ENCODE measurements at regions not wholly inside any gene's neighbourhood (a gene's known extent, or its start where the extent isn't known, plus 50 kb on each side); places are given as distances from the start of the nearest gene placed in this dataset.

GRCh38 chr1:90579212-90579802 is 137.8 kb downstream of the BARHL2 start:
- Mint-ChIP-seq H3K27me3 (peaks cover 4% of the 10 kb centered on the region), H3K36me3 (ENCODE audit: low read depth) (no peaks in the 10 kb centered on the region), H3K27ac (no peak overlapping the region), H3K4me1 (no peaks in the 10 kb centered on the region), H3K4me3 (no peak overlapping the region), H3K9me3 (no peaks in the 10 kb centered on the region)
- no peak for DNase-seq
- ChIA-PET POLR2A (no interaction called here), CTCF (interaction anchor here (0.6 to 1.6 kb wide), 12 partner anchors 8 to 772 kb away, joined by 3 to 9 read pairs (median 3); no protein-coding TSS in a partner anchor)

- POLR2A ChIA-PET = no interaction called here
- DNase-seq = no peak
- Mint-ChIP-seq H3K27ac (no peak overlapping the region), H3K9me3 (no peaks in the 10 kb centered on the region), H3K36me3 (ENCODE audit: low read depth) (no peaks in the 10 kb centered on the region), H3K4me3 (no peak overlapping the region), H3K4me1 (no peaks in the 10 kb centered on the region), H3K27me3 (peaks cover 3% of the 10 kb centered on the region)
- CTCF ChIA-PET = no interaction called here
These were observed 142.3 kb downstream of the BARHL2 start for GRCh38 chr1:90574692-90575370.

- CTCF ChIA-PET = no interaction called here
These were observed 143.4 kb downstream of the BARHL2 start for GRCh38 chr1:90573736-90574135.

GRCh38 chr1:90572446-90572845 is 144.7 kb downstream of the BARHL2 start:
- DNase-seq = no peak
- Mint-ChIP-seq H3K9me3 (no peaks in the 10 kb centered on the region), H3K4me3 (no peak overlapping the region), H3K4me1 (no peaks in the 10 kb centered on the region), H3K36me3 (ENCODE audit: low read depth) (no peaks in the 10 kb centered on the region), H3K27me3 (peaks cover 3% of the 10 kb centered on the region), H3K27ac (no peak overlapping the region)
- CTCF ChIA-PET = no interaction called here
- POLR2A ChIA-PET = no interaction called here

More at GRCh38 chr1:90573736-90574135, 143.4 kb downstream of the BARHL2 start:
- Mint-ChIP-seq H3K27me3 (peaks cover 3% of the 10 kb centered on the region), H3K4me3 (no peak overlapping the region), H3K4me1 (no peaks in the 10 kb centered on the region), H3K9me3 (no peaks in the 10 kb centered on the region), H3K36me3 (ENCODE audit: low read depth) (no peaks in the 10 kb centered on the region), H3K27ac (no peak overlapping the region)
- no peak for DNase-seq
- POLR2A ChIA-PET = no interaction called here

GRCh38 chr1:90568436-90568835 is 148.7 kb downstream of the BARHL2 start:
- CTCF ChIA-PET = interaction anchor here (1.7 kb wide), 1 partner anchor 10 kb away, joined by 9 read pairs; no protein-coding TSS in a partner anchor
- Mint-ChIP-seq H3K4me3 (no peak overlapping the region), H3K27ac (no peak overlapping the region), H3K4me1 (no peaks in the 10 kb centered on the region), H3K27me3 (no peaks in the 10 kb centered on the region), H3K36me3 (ENCODE audit: low read depth) (no peaks in the 10 kb centered on the region), H3K9me3 (no peaks in the 10 kb centered on the region)
- DNase-seq = no peak
- POLR2A ChIA-PET = no interaction called here

- CTCF ChIA-PET = interaction anchor here (1.0 kb wide), 1 partner anchor 15 kb away, joined by 3 read pairs; no protein-coding TSS in a partner anchor
- H3K4me3 Mint-ChIP-seq = no peak overlapping the region
- no peak overlapping the region for H3K27ac Mint-ChIP-seq
- no peaks in the 10 kb centered on the region for H3K9me3 Mint-ChIP-seq
- H3K27me3 Mint-ChIP-seq = peaks cover 4% of the 10 kb centered on the region
- no peaks in the 10 kb centered on the region for H3K36me3 Mint-ChIP-seq (ENCODE audit: low read depth)
- POLR2A ChIA-PET = no interaction called here
- H3K4me1 Mint-ChIP-seq = no peaks in the 10 kb centered on the region
- DNase-seq = no peak
These were observed 152.9 kb downstream of the BARHL2 start for GRCh38 chr1:90564164-90564563.

GRCh38 chr1:90562892-90563291 is 154.2 kb downstream of the BARHL2 start:
- H3K27me3 Mint-ChIP-seq = peaks cover 4% of the 10 kb centered on the region
- ChIA-PET CTCF (no interaction called here), POLR2A (no interaction called here)
- no peak overlapping the region for H3K27ac Mint-ChIP-seq
- DNase-seq = no peak
- H3K36me3 Mint-ChIP-seq (ENCODE audit: low read depth) = no peaks in the 10 kb centered on the region
- H3K9me3 Mint-ChIP-seq = no peaks in the 10 kb centered on the region
- no peaks in the 10 kb centered on the region for H3K4me1 Mint-ChIP-seq
- H3K4me3 Mint-ChIP-seq = no peak overlapping the region

- Mint-ChIP-seq H3K27me3 (peaks cover 4% of the 10 kb centered on the region), H3K27ac (no peak overlapping the region), H3K4me3 (no peak overlapping the region), H3K36me3 (ENCODE audit: low read depth) (no peaks in the 10 kb centered on the region), H3K9me3 (no peaks in the 10 kb centered on the region), H3K4me1 (no peaks in the 10 kb centered on the region)
- POLR2A ChIA-PET = no interaction called here
- CTCF ChIA-PET = no interaction called here
- no peak for DNase-seq
These were observed 155.2 kb downstream of the BARHL2 start for GRCh38 chr1:90561911-90562310.

GRCh38 chr1:90561103-90561783 is 155.9 kb downstream of the BARHL2 start:
- Mint-ChIP-seq H3K9me3 (no peaks in the 10 kb centered on the region), H3K36me3 (ENCODE audit: low read depth) (no peaks in the 10 kb centered on the region), H3K27me3 (peaks cover 4% of the 10 kb centered on the region), H3K4me1 (no peaks in the 10 kb centered on the region), H3K4me3 (no peak overlapping the region), H3K27ac (no peak overlapping the region)
- POLR2A ChIA-PET = no interaction called here
- CTCF ChIA-PET = no interaction called here
- DNase-seq = no peak

- Mint-ChIP-seq H3K9me3 (no peaks in the 10 kb centered on the region), H3K4me1 (no peaks in the 10 kb centered on the region), H3K27me3 (peaks cover 4% of the 10 kb centered on the region), H3K4me3 (no peak overlapping the region), H3K27ac (no peak overlapping the region), H3K36me3 (ENCODE audit: low read depth) (no peaks in the 10 kb centered on the region)
- DNase-seq = no peak
- CTCF ChIA-PET = no interaction called here
- POLR2A ChIA-PET = no interaction called here
These were observed 158.2 kb downstream of the BARHL2 start for GRCh38 chr1:90558754-90559378.

GRCh38 chr1:90558126-90558525 is 159.0 kb downstream of the BARHL2 start:
- Mint-ChIP-seq H3K27me3 (peaks cover 4% of the 10 kb centered on the region), H3K4me1 (no peaks in the 10 kb centered on the region), H3K36me3 (ENCODE audit: low read depth) (no peaks in the 10 kb centered on the region), H3K4me3 (no peak overlapping the region), H3K27ac (no peak overlapping the region), H3K9me3 (no peaks in the 10 kb centered on the region)
- CTCF ChIA-PET = interaction anchor here (1.3 kb wide), 1 partner anchor 21 kb away, joined by 4 read pairs; no protein-coding TSS in a partner anchor
- no peak for DNase-seq
- POLR2A ChIA-PET = no interaction called here

GRCh38 chr1:90557706-90558105 is 159.4 kb downstream of the BARHL2 start:
- Mint-ChIP-seq H3K4me1 (no peaks in the 10 kb centered on the region), H3K27me3 (peaks cover 4% of the 10 kb centered on the region), H3K36me3 (ENCODE audit: low read depth) (no peaks in the 10 kb centered on the region), H3K27ac (no peak overlapping the region), H3K9me3 (no peaks in the 10 kb centered on the region), H3K4me3 (no peak overlapping the region)
- POLR2A ChIA-PET = no interaction called here
- CTCF ChIA-PET = interaction anchor here (1.3 kb wide), 1 partner anchor 21 kb away, joined by 4 read pairs; no protein-coding TSS in a partner anchor
- no peak for DNase-seq

GRCh38 chr1:90550626-90551406 is 166.3 kb downstream of the BARHL2 start:
- POLR2A ChIA-PET = no interaction called here
- H3K36me3 Mint-ChIP-seq (ENCODE audit: low read depth) = no peaks in the 10 kb centered on the region
- H3K27ac Mint-ChIP-seq = no peak overlapping the region
- H3K4me1 Mint-ChIP-seq = no peaks in the 10 kb centered on the region
- DNase-seq = no peak
- CTCF ChIA-PET = no interaction called here
- peaks cover 1% of the 10 kb centered on the region for H3K27me3 Mint-ChIP-seq
- no peak overlapping the region for H3K4me3 Mint-ChIP-seq
- H3K9me3 Mint-ChIP-seq = no peaks in the 10 kb centered on the region
